K562 (cell line): ENCODE measurements at regions not wholly inside any gene's neighbourhood (a gene's known extent, or its start where the extent isn't known, plus 50 kb on each side); places are given as distances from the start of the nearest gene placed in this dataset.

Experiments
- ATAC-seq: fragments of 200-7000 bp; cut with Tn5 transposase; 3 replicates; pipeline ENCODE4 v1.9.1; 2020; ENCODE audit warnings: moderate library complexity
- BruUV-seq: library from RNA; stranded (reverse); fragments of 400-500 nt; replicated peaks from 2 replicates; lab custom pipeline; 2021; lab: Mats Ljungman, UMichigan
- CTCF ChIA-PET: fragments of 300-600 bp; formaldehyde crosslinking; extraction: SDS; loops from one replicate; lab custom pipeline; 2021; ENCODE audit warnings: low intra/inter-chr PET ratio; lab: Yijun Ruan, JAX
- POLR2A ChIA-PET: fragments of 300-600, 350-650 bp; sonication (Branson Sonifier 250); formaldehyde crosslinking; extraction: SDS; loops from one replicate; lab custom pipeline; 2021; ENCODE audit warnings: antibody characterized with exemption, inconsistent platforms; lab: Yijun Ruan, JAX
- DNase-seq, 4 experiments: peaks; one replicate each; pipeline versions ENCODE4 v3.0.0 to v3.0.0-alpha.2; 2011 to 2018; ENCODE audit warnings: low spot score in 3 of 4, mixed read lengths in 3 of 4; ENCODE audit errors: extremely low read depth in 1 of 4
- FAIRE-seq: peaks from 2 replicates; lab custom pipeline; 2011; peaks lifted over from hg19 to GRCh38; lab: Jason Lieb, UNC
- H2AFZ ChIP-seq: 2 replicates; pipeline ENCODE4 v1.6.0; 2011; ENCODE audit warnings: low read depth, low read length, control low read depth, inconsistent platforms
- H3K27ac ChIP-seq: fragments of 200-600 bp; 3 replicates; pipeline ENCODE4 v1.8.0; 2011; ENCODE audit warnings: low read depth, mild to moderate bottlenecking, control low read depth, inconsistent platforms, low read length, moderate library complexity, mixed read lengths; ENCODE audit errors: extremely low read depth
- H3K27me3 ChIP-seq, 2 experiments: fragments of 300-600 bp in 1 of 2; 2 replicates in 1 of 2; 3 replicates in 1 of 2; pipeline versions ENCODE4 v1.6.0 to v1.8.0; 2011; ENCODE audit warnings: inconsistent platforms in 2 of 2, low read length in 2 of 2, mild to moderate bottlenecking in 1 of 2, mixed read lengths in 1 of 2, moderate library complexity in 1 of 2; ENCODE audit not compliant: control insufficient read depth in 2 of 2, insufficient read depth in 2 of 2
- H3K36me3 ChIP-seq: fragments of 300-600 bp; 3 replicates; pipeline ENCODE4 v1.8.0; 2011; ENCODE audit warnings: mild to moderate bottlenecking, low read length, inconsistent platforms; ENCODE audit not compliant: control insufficient read depth, insufficient read depth
- H3K4me1 ChIP-seq, 2 experiments: fragments of 200-600 bp in 1 of 2; replicated peaks in 1 of 2; 2 replicates in 1 of 2; 3 replicates in 1 of 2; pipeline versions ENCODE4 v1.5.1 to v1.8.0; 2011; ENCODE audit warnings: inconsistent platforms in 2 of 2, low read length in 2 of 2, mild to moderate bottlenecking in 1 of 2, mixed read lengths in 1 of 2, moderate library complexity in 1 of 2; ENCODE audit not compliant: control insufficient read depth in 2 of 2, insufficient read depth in 2 of 2
- H3K4me2 ChIP-seq: 2 replicates; pipeline ENCODE4 v1.6.1; 2011; ENCODE audit warnings: low read length, control low read depth, inconsistent platforms, mixed read lengths; ENCODE audit not compliant: insufficient read depth
- H3K4me3 ChIP-seq: fragments of 200-600 bp; sonication (generic), shearing (Covaris generic); 2 replicates; pipeline ENCODE4 v1.5.1; 2016; ENCODE audit warnings: control low read depth, inconsistent platforms
- H3K79me2 ChIP-seq: fragments of 200-600 bp; 3 replicates; pipeline ENCODE4 v1.8.0; 2011; ENCODE audit warnings: low read length, inconsistent platforms; ENCODE audit not compliant: control insufficient read depth, insufficient read depth
- H3K9ac ChIP-seq, 2 experiments: 2 replicates each; pipeline versions ENCODE4 v1.6.0 to v1.6.1; 2011; ENCODE audit warnings: low read depth in 2 of 2, low read length in 2 of 2, control low read depth in 1 of 2, inconsistent platforms in 1 of 2, mild to moderate bottlenecking in 1 of 2, mixed read lengths in 1 of 2; ENCODE audit not compliant: insufficient read depth in 1 of 2
- H3K9me1 ChIP-seq: one replicate; pipeline ENCODE4 v1.6.0; 2011; ENCODE audit warnings: inconsistent platforms, mild to moderate bottlenecking, low read length, moderate library complexity; ENCODE audit not compliant: control insufficient read depth, insufficient read depth
- H3K9me3 ChIP-seq: replicated peaks from 2 replicates; pipeline ENCODE4 v1.5.1; 2011; ENCODE audit warnings: low read depth, low read length, inconsistent platforms; ENCODE audit not compliant: control insufficient read depth, insufficient read depth
- H4K20me1 ChIP-seq: replicated peaks from 2 replicates; pipeline ENCODE4 v1.6.1; 2011; ENCODE audit warnings: low read length, inconsistent platforms, mixed read lengths; ENCODE audit not compliant: control insufficient read depth, insufficient read depth
- AFF4 ChIP-seq: sonication (generic); formaldehyde crosslinking; IDR thresholded peaks from 2 replicates; pipeline ENCODE4 v1.8.0; 2023; ENCODE audit warnings: mild to moderate bottlenecking, missing genetic modification reagents
- BACH1 ChIP-seq: fragments of 200-800 bp; sonication (Bioruptor generic); IDR thresholded peaks from 2 replicates; pipeline ENCODE4 v1.6.1; 2016; ENCODE audit warnings: missing genetic modification characterization, missing compliant biosample characterization
- CC2D1A ChIP-seq: fragments of 450-650 bp; IDR thresholded peaks from 2 replicates; pipeline ENCODE4 v1.6.1; 2017; ENCODE audit warnings: mild to moderate bottlenecking
- CEBPG ChIP-seq, 3 experiments: fragments of 200-800 bp in 1 of 3; sonication (Bioruptor generic) in 1 of 3; sonication (generic) in 1 of 3; formaldehyde crosslinking in 1 of 3; IDR thresholded peaks in 2 of 3; conservative IDR thresholded peaks in 1 of 3; 2 replicates each; pipeline versions ENCODE4 v1.6.1 to v1.8.0; 2016 to 2022; ENCODE audit warnings: missing compliant biosample characterization in 2 of 3, missing genetic modification characterization in 2 of 3, mild to moderate bottlenecking in 1 of 3, missing genetic modification reagents in 1 of 3
- ELF1 ChIP-seq: fragments of 200-800 bp; sonication (Bioruptor generic); IDR thresholded peaks from 2 replicates; pipeline ENCODE4 v1.6.1; 2016; ENCODE audit warnings: missing genetic modification characterization, missing compliant biosample characterization
- ETV5 ChIP-seq: sonication (generic); formaldehyde crosslinking; IDR thresholded peaks from 2 replicates; pipeline ENCODE4 v1.4.0; 2020; ENCODE audit warnings: low read depth, mild to moderate bottlenecking, missing genetic modification reagents
- EWSR1 ChIP-seq: fragments of 450-650 bp; IDR thresholded peaks from 2 replicates; pipeline ENCODE4 v1.6.1; 2018; ENCODE audit warnings: borderline replicate concordance, mild to moderate bottlenecking, low read depth, moderate library complexity; ENCODE audit not compliant: partially characterized antibody
- SREBF2 ChIP-seq: sonication (generic); formaldehyde crosslinking; IDR thresholded peaks from 2 replicates; pipeline ENCODE4 v1.4.0; 2020; ENCODE audit warnings: mild to moderate bottlenecking, missing genetic modification reagents
- ZBTB5 ChIP-seq: fragments of 450-650 bp; IDR thresholded peaks from 2 replicates; pipeline ENCODE4 v1.6.1; 2017; ENCODE audit warnings: antibody characterized with exemption
- ZNF12 ChIP-seq: sonication (generic); formaldehyde crosslinking; IDR thresholded peaks from 2 replicates; pipeline ENCODE4 v1.4.0; 2020; ENCODE audit warnings: mild to moderate bottlenecking, missing genetic modification reagents
- ZNF3 ChIP-seq: fragments of 250-450 bp; sonication (Bioruptor Pico); IDR thresholded peaks from 2 replicates; pipeline ENCODE4 v1.5.0; 2021; ENCODE audit warnings: mild to moderate bottlenecking, moderate library complexity
- WGBS: fragments of 100-300 bp; shearing (Covaris generic); methylation state at CpG from one replicate; pipeline ENCODE4 v1.1.6; 2016; ENCODE audit warnings: low coverage, mixed read lengths; ENCODE audit not compliant: insufficient coverage; ENCODE audit errors: missing lambda C conversion rate; 5-methylcytosine and 5-hydroxymethylcytosine counted together
- in situ Hi-C: fragments of 300-500 bp; cut with MboI; formaldehyde crosslinking; loops from 4 replicates; pipeline ENCODE4 v1.15.0; 2018; ENCODE audit warnings: inconsistent platforms, mixed read lengths
- intact Hi-C: fragments of 100-400 bp; cut with micrococcal nuclease; formaldehyde crosslinking; loops from 2 replicates; pipeline ENCODE4 v1.14.2; 2022

GRCh38 chr18:34972765-34973414 is 68.3 kb upstream of the MAPRE2 start:
- Histone ChIP-seq H2AFZ (no peak overlapping the region), H3K36me3 (no peaks in the 10 kb centered on the region), H3K27ac (no peak overlapping the region), H3K4me1 (peaks cover 12 to 15% of the 10 kb centered on the region in 2 experiments; a peak in 3 of 5 replicates), H3K4me3 (no peak overlapping the region), H3K9ac (no peak overlapping the region), H4K20me1 (no peaks in the 10 kb centered on the region), H3K9me3 (no peaks in the 10 kb centered on the region), H3K4me2 (no peak overlapping the region), H3K9me1 (no peaks in the 10 kb centered on the region), H3K27me3 (peaks cover 10 to 23% of the 10 kb centered on the region in 2 experiments; a peak in 2 of 5 replicates), H3K79me2 (no peaks in the 10 kb centered on the region)
- TF ChIP-seq BACH1 (tag) (no peak), ZBTB5 (peak; percentile 91), CEBPG (CRISPR knock-in tag; IDR thresholded peaks at IDR 0.05) (no peak), CEBPG (tag; conservative IDR thresholded peaks at IDR 0.05 in 1 of 2, IDR thresholded peaks at IDR 0.05 in 1 of 2) (peak in 1 of 2 experiments; percentile 69; a peak in 2 of 4 replicates), ETV5 (no peak), EWSR1 (no peak), SREBF2 (CRISPR knock-in tag) (no peak), ZNF3 (CRISPR knock-in tag) (no peak), ELF1 (tag) (no peak), AFF4 (CRISPR knock-in tag) (no peak), CC2D1A (peak; percentile 91), ZNF12 (CRISPR knock-in tag) (peak; percentile 92)
- ATAC-seq (no peak), DNase-seq (no peak), FAIRE-seq (no peak)
- in situ Hi-C loops (no loop called here), intact Hi-C loops (no loop called here)
- POLR2A ChIA-PET: no interaction called here
- BruUV-seq: no TSS peak
- CTCF ChIA-PET: no interaction called here
- 0% methylated on average over 2 of the region's 2 CpGs for WGBS
